Neural progenitor cell (in vitro differentiated cells): ENCODE measurements at regions not wholly inside any gene's neighbourhood (a gene's known extent, or its start where the extent isn't known, plus 50 kb on each side); places are given as distances from the start of the nearest gene placed in this dataset.

Source experiments
- DNase-seq: peaks from one replicate; pipeline ENCODE4 v3.0.0-alpha.2; 2016; ENCODE audit warnings: low spot score
- H2AFZ ChIP-seq: fragments of 200-600 bp; sonication (generic); replicated peaks from 2 replicates; pipeline ENCODE4 v1.6.1; 2016; ENCODE audit warnings: antibody characterized with exemption
- H3F3A ChIP-seq: fragments of 200-600 bp; sonication (generic); 2 replicates; pipeline ENCODE4 v1.6.1; 2016; ENCODE audit warnings: antibody characterized with exemption, low read depth
- H3K27ac ChIP-seq: fragments of 200-600 bp; sonication (generic); 2 replicates; pipeline ENCODE4 v1.5.1; 2016; ENCODE audit warnings: mild to moderate bottlenecking
- H3K27me3 ChIP-seq: fragments of 200-600 bp; sonication (generic); 2 replicates; pipeline ENCODE4 v1.6.1; 2016; ENCODE audit warnings: mild to moderate bottlenecking, moderate library complexity
- H3K36me3 ChIP-seq: fragments of 200-600 bp; sonication (generic); 2 replicates; pipeline ENCODE4 v1.5.1; 2016
- H3K4me1 ChIP-seq: fragments of 200-600 bp; sonication (generic); 2 replicates; pipeline ENCODE4 v1.6.1; 2016; ENCODE audit warnings: mixed run types
- H3K4me2 ChIP-seq: fragments of 200-600 bp; sonication (generic); 2 replicates; pipeline ENCODE4 v1.6.1; 2016
- H3K4me3 ChIP-seq: fragments of 200-600 bp; sonication (generic); 2 replicates; pipeline ENCODE4 v1.5.1; 2016
- H3K79me2 ChIP-seq: fragments of 200-600 bp; sonication (generic); 2 replicates; pipeline ENCODE4 v1.6.1; 2016; ENCODE audit warnings: low read depth
- H3K9ac ChIP-seq: fragments of 200-600 bp; sonication (generic); 2 replicates; pipeline ENCODE4 v1.6.1; 2016
- H3K9me3 ChIP-seq: fragments of 200-600 bp; sonication (generic); 2 replicates; pipeline ENCODE4 v1.5.1; 2016; ENCODE audit warnings: low read depth
- H4K20me1 ChIP-seq: fragments of 200-600 bp; sonication (generic); 2 replicates; pipeline ENCODE4 v1.6.1; 2016; ENCODE audit warnings: low read depth
- H3K27ac Mint-ChIP-seq: 3 replicates; pipeline ENCODE4 v1.8.0; 2021; ENCODE audit warnings: mixed read lengths
- H3K27me3 Mint-ChIP-seq: 2 replicates; pipeline ENCODE4 v1.8.0; 2022; ENCODE audit warnings: low read depth, mild to moderate bottlenecking, inconsistent platforms, moderate library complexity, mixed read lengths; ENCODE audit not compliant: insufficient read depth
- H3K36me3 Mint-ChIP-seq: 3 replicates; pipeline ENCODE4 v1.8.0; 2021; ENCODE audit warnings: mixed read lengths
- H3K4me1 Mint-ChIP-seq: 3 replicates; pipeline ENCODE4 v1.8.0; 2021; ENCODE audit warnings: mixed read lengths
- H3K4me3 Mint-ChIP-seq: 3 replicates; pipeline ENCODE4 v1.8.0; 2021; ENCODE audit warnings: mild to moderate bottlenecking, moderate library complexity, mixed read lengths
- H3K9me3 Mint-ChIP-seq: 3 replicates; pipeline ENCODE4 v1.8.0; 2020; ENCODE audit warnings: mixed read lengths
- EZH2 ChIP-seq: fragments of 200-600 bp; sonication (generic); IDR thresholded peaks from 2 replicates; pipeline ENCODE4 v1.6.1; 2017; ENCODE audit warnings: antibody characterized with exemption, mild to moderate bottlenecking, moderate library complexity
- EZH2phosphoT487 ChIP-seq: fragments of 200-600 bp; sonication (generic); IDR thresholded peaks from 2 replicates; pipeline ENCODE4 v1.6.1; 2017; ENCODE audit warnings: antibody characterized with exemption
- TF ChIP-seq, protein P1 (sequence below): fragments of 200-600 bp; sonication (generic); IDR thresholded peaks from 2 replicates; pipeline ENCODE4 v1.5.1; 2017; ENCODE audit warnings: antibody characterized with exemption, mild to moderate bottlenecking

DNA sequence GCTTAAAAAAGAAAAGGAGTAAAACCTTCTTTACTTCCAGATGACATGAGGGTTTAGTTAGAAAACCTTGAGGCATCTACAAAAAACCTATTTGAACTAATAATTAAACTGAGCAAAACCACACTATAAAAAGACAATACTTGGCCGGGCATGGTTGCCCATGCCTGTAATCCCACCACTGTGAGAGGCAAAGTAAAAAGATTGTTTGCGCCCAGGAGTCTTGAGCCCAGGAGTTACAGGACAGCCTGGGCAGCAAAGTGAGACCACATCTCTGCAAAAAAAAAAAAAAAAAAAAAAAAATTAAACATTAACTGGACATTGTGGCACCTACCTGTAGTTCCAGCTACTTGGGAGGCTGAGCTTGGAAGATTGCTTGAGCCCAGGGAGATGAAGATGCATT lies 502.8 kb upstream of the LRRTM4 start:
- no peak for DNase-seq
- Mint-ChIP-seq H3K4me1 (no peaks in the 10 kb centered on the region), H3K9me3 (peaks cover 14% of the 10 kb centered on the region), H3K36me3 (no peaks in the 10 kb centered on the region), H3K4me3 (no peak overlapping the region), H3K27ac (no peak overlapping the region), H3K27me3 (no peaks in the 10 kb centered on the region)
- H3F3A ChIP-seq, result no peaks in the 10 kb centered on the region
- H3K27me3 ChIP-seq, result no peaks in the 10 kb centered on the region
- H3K9ac ChIP-seq, result no peak overlapping the region
- no peak overlapping the region for H2AFZ ChIP-seq
- peaks cover 9% of the 10 kb centered on the region for H3K9me3 ChIP-seq
- no peaks in the 10 kb centered on the region for H3K36me3 ChIP-seq
- no peak overlapping the region for H3K4me2 ChIP-seq
- no peak overlapping the region for H3K27ac ChIP-seq
- H3K4me3 ChIP-seq, result no peak overlapping the region
- H3K79me2 ChIP-seq, result no peaks in the 10 kb centered on the region
- TF ChIP-seq EZH2phosphoT487, result no peak
- TF ChIP-seq, protein P1, sequence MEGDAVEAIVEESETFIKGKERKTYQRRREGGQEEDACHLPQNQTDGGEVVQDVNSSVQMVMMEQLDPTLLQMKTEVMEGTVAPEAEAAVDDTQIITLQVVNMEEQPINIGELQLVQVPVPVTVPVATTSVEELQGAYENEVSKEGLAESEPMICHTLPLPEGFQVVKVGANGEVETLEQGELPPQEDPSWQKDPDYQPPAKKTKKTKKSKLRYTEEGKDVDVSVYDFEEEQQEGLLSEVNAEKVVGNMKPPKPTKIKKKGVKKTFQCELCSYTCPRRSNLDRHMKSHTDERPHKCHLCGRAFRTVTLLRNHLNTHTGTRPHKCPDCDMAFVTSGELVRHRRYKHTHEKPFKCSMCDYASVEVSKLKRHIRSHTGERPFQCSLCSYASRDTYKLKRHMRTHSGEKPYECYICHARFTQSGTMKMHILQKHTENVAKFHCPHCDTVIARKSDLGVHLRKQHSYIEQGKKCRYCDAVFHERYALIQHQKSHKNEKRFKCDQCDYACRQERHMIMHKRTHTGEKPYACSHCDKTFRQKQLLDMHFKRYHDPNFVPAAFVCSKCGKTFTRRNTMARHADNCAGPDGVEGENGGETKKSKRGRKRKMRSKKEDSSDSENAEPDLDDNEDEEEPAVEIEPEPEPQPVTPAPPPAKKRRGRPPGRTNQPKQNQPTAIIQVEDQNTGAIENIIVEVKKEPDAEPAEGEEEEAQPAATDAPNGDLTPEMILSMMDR, result no peak
- no peak for TF ChIP-seq EZH2
- no peaks in the 10 kb centered on the region for H3K4me1 ChIP-seq
- no peaks in the 10 kb centered on the region for H4K20me1 ChIP-seq

DNA sequence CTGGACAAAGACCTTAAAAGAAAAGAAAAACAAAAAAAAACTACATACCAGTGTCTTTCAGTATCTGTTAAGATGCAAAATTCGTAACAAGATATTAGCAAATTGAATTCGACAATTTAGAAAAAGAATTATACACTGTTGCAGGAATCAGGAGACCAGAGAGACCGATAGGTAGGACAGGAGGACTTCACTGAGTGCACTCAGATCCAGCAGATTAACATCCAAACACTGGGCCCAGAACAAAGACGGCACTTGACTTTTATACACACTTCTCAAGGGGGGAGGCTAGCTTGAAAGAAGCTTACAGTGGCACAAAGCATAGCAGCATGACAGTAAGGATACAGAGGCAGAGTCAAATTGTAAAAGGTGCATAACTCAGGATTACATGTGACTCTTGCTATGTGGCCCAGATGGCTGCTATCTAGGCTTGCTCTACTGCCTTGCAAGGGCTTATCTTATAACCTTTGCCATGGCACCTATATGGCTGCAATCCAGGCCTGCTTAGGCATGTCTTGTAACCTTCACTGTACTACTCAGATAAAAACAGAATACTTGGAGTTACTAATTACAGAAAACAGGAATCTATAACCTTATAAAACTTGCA lies 507.3 kb upstream of the LRRTM4 start:
- Mint-ChIP-seq H3K36me3 (no peaks in the 10 kb centered on the region), H3K4me3 (no peak overlapping the region), H3K4me1 (no peaks in the 10 kb centered on the region), H3K27ac (no peak overlapping the region), H3K27me3 (no peaks in the 10 kb centered on the region), H3K9me3 (peaks cover 17% of the 10 kb centered on the region)
- no peaks in the 10 kb centered on the region for H3K27me3 ChIP-seq
- DNase-seq, result no peak
- no peak overlapping the region for H3K9ac ChIP-seq
- peaks cover 20% of the 10 kb centered on the region for H3K9me3 ChIP-seq
- no peaks in the 10 kb centered on the region for H4K20me1 ChIP-seq
- H3K4me2 ChIP-seq, result no peak overlapping the region
- H3K79me2 ChIP-seq, result no peaks in the 10 kb centered on the region
- no peaks in the 10 kb centered on the region for H3F3A ChIP-seq
- no peak overlapping the region for H3K27ac ChIP-seq
- H3K4me3 ChIP-seq, result no peak overlapping the region
- TF ChIP-seq EZH2phosphoT487, result no peak
- no peak for TF ChIP-seq EZH2
- TF ChIP-seq, protein P1, result no peak
- H3K4me1 ChIP-seq, result no peaks in the 10 kb centered on the region
- H3K36me3 ChIP-seq, result no peaks in the 10 kb centered on the region
- H2AFZ ChIP-seq, result no peak overlapping the region

DNA sequence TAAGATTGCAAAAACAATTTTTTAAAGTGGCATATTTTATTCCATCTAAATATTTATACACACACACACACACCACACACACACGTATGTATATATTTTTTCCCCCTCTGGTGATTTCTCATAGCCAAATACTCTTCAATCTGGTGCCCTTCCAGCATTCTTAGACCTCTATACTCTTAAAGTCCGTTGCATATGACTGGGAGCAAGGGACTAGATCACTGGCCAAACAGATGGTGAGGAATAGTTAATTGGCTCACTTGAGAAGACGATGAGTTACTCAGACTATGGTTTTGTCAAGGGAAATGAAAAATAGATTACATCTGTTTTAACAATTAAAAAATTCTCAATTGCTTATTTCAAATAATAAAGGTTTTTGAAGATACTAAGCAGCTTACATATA lies 512.5 kb upstream of the LRRTM4 start:
- no peak overlapping the region for H2AFZ ChIP-seq
- no peaks in the 10 kb centered on the region for H3K36me3 ChIP-seq
- no peak for TF ChIP-seq EZH2
- no peak for TF ChIP-seq EZH2phosphoT487
- TF ChIP-seq, protein P1, result no peak
- no peaks in the 10 kb centered on the region for H3F3A ChIP-seq
- Mint-ChIP-seq H3K9me3 (peaks cover 7% of the 10 kb centered on the region), H3K4me3 (no peak overlapping the region), H3K4me1 (no peaks in the 10 kb centered on the region), H3K27me3 (no peaks in the 10 kb centered on the region), H3K27ac (no peak overlapping the region), H3K36me3 (no peaks in the 10 kb centered on the region)
- DNase-seq, result no peak
- H3K9ac ChIP-seq, result no peak overlapping the region
- H3K27ac ChIP-seq, result no peak overlapping the region
- peaks cover 12% of the 10 kb centered on the region for H3K9me3 ChIP-seq
- no peaks in the 10 kb centered on the region for H4K20me1 ChIP-seq
- H3K27me3 ChIP-seq, result no peaks in the 10 kb centered on the region
- H3K4me1 ChIP-seq, result no peaks in the 10 kb centered on the region
- H3K4me3 ChIP-seq, result no peak overlapping the region
- H3K79me2 ChIP-seq, result no peaks in the 10 kb centered on the region
- no peak overlapping the region for H3K4me2 ChIP-seq
